LoVo (cell line): ENCODE measurements at regions not wholly inside any gene's neighbourhood (a gene's known extent, or its start where the extent isn't known, plus 50 kb on each side); places are given as distances from the start of the nearest gene placed in this dataset.
"Not testable (repeated sequence)": the region's sequence is repeated elsewhere in the genome, so short reads cannot be mapped to it uniquely, and the experiment has no call there.

Experiments used
- DNase-seq: peaks from one replicate; pipeline ENCODE4 v3.0.0-alpha.2; 2016; ENCODE audit warnings: low spot score

- DNase-seq = no peak
Observed at GRCh38 chr20:59460352-59460751, 144.0 kb upstream of the PHACTR3 start.

- no peak for DNase-seq
Observed at GRCh38 chr20:59461526-59461925, 142.8 kb upstream of the PHACTR3 start.

- no peak for DNase-seq
Observed at GRCh38 chr20:59462249-59462648, 142.1 kb upstream of the PHACTR3 start.

GRCh38 chr20:59463541-59463940, 140.8 kb upstream of the PHACTR3 start:
- DNase-seq = no peak

GRCh38 chr20:59466107-59466815, 138.1 kb upstream of the PHACTR3 start:
- DNase-seq = no peak

- DNase-seq = no peak
Observed at GRCh38 chr20:59468831-59469230, 135.5 kb upstream of the PHACTR3 start.

GRCh38 chr20:59469267-59470252, 134.8 kb upstream of the PHACTR3 start:
- no peak for DNase-seq

- no peak for DNase-seq
Observed at GRCh38 chr20:59470521-59470920, 133.8 kb upstream of the PHACTR3 start.

- DNase-seq = no peak
Observed at GRCh38 chr20:59471653-59472421, 132.5 kb upstream of the PHACTR3 start.

GRCh38 chr20:59473742-59474141, 130.6 kb upstream of the PHACTR3 start:
- DNase-seq = no peak

- no peak for DNase-seq
Observed at GRCh38 chr20:59481067-59481466, 123.3 kb upstream of the PHACTR3 start.

GRCh38 chr20:59481477-59482018, 122.8 kb upstream of the PHACTR3 start:
- DNase-seq = no peak

GRCh38 chr20:59482351-59483187, 121.8 kb upstream of the PHACTR3 start:
- no peak for DNase-seq

GRCh38 chr20:59483481-59483880, 120.9 kb upstream of the PHACTR3 start:
- no peak for DNase-seq

- no peak for DNase-seq
Observed at GRCh38 chr20:59484228-59484627, 120.1 kb upstream of the PHACTR3 start.

GRCh38 chr20:59485576-59486454, 118.5 kb upstream of the PHACTR3 start:
- DNase-seq = no peak

GRCh38 chr20:59488459-59488858, 115.9 kb upstream of the PHACTR3 start:
- DNase-seq = not testable (repeated sequence)

GRCh38 chr20:59490196-59491004, 113.9 kb upstream of the PHACTR3 start:
- DNase-seq = not testable (repeated sequence)

- no peak for DNase-seq
Observed at GRCh38 chr20:59491884-59492283, 112.5 kb upstream of the PHACTR3 start.
